IPS-18c (cell line): ENCODE measurements at regions not wholly inside any gene's neighbourhood (a gene's known extent, or its start where the extent isn't known, plus 50 kb on each side); places are given as distances from the start of the nearest gene placed in this dataset.
"Not testable (repeated sequence)": the region's sequence is repeated elsewhere in the genome, so short reads cannot be mapped to it uniquely, and the experiment has no call there.

Source experiments
- H3K4me3 ChIP-seq: 2 replicates; pipeline ENCODE4 v1.7.0; 2013; ENCODE audit warnings: low read depth, mild to moderate bottlenecking, low read length, moderate library complexity; ENCODE audit not compliant: insufficient read depth
- H3K9me3 ChIP-seq: one replicate; pipeline ENCODE4 v1.6.1; 2013; ENCODE audit warnings: mild to moderate bottlenecking, low read length, moderate library complexity; ENCODE audit not compliant: control insufficient read depth, insufficient read depth

GRCh38 chr7:142645777-142646176 lies 103.5 kb upstream of the PRSS1 start:
- H3K4me3 ChIP-seq: no peak overlapping the region
- no peaks in the 10 kb centered on the region for H3K9me3 ChIP-seq

GRCh38 chr7:142642316-142642715 lies 107.0 kb upstream of the PRSS1 start:
- Histone ChIP-seq H3K4me3 (no peak overlapping the region), H3K9me3 (no peaks in the 10 kb centered on the region)

DNA sequence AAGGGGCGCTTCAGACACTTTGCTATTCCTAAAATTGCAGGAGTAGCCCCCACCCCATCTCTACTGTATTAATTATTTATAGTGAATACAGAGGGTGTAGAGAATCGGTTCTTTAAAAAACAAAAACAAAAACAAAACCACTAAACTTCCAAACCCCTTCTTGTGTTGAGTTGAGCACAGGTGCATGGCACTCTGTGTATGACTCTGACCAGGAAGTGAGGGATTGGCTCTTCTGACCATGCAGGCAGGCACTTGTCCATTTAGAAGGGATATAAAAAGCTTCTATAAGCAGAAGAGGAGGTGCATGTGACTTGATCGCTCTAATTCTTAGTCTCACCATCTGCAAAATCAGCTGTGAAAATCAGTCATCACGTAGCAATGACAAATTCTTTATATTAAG lies 108.0 kb upstream of the PRSS1 start:
- not testable (repeated sequence) for H3K4me3 ChIP-seq, H3K9me3 ChIP-seq

DNA sequence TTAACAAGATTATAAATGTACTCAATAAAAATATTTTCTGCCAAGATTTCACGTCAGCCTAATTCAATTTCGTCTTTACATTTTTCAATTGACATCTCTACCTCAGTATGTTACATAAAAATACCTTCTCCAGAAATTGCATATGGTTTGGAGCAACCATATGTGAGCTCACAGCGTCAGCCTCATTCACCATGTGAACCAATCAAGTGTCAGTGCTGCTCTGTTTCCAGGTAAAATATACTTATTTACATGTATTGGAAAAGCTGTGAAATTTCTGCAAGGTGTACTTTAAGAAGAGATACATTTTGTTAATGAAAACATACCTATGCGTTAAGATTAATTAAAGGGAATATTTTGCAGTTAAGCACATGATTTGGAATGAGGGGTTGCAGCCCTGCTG lies 110.7 kb upstream of the PRSS1 start:
- no peak overlapping the region for H3K4me3 ChIP-seq
- H3K9me3 ChIP-seq: no peaks in the 10 kb centered on the region

GRCh38 chr7:142637240-142637639 lies 112.0 kb upstream of the PRSS1 start:
- no peaks in the 10 kb centered on the region for H3K9me3 ChIP-seq

DNA sequence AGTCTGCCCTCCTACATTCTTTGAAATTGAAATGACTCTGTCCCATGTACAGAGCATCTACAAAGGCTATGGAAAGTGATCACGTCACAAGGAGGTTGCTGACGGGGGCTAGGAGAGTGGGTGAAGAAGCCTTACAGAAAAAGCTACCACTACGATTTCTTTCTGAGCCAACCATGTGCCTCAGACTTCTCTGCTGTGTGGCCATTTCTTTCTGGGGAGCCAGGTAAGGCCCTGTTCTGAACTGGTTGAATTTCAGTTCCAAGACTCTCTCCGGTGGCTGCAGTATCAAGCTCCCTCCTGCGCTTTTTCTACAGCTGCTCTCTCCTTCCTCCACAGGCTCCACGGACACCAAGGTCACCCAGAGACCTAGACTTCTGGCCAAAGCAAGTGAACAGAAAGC lies 112.5 kb upstream of the PRSS1 start:
- no peak overlapping the region for H3K4me3 ChIP-seq
- H3K9me3 ChIP-seq: no peaks in the 10 kb centered on the region

More at GRCh38 chr7:142637240-142637639, 112.0 kb upstream of the PRSS1 start:
- H3K4me3 ChIP-seq: no peak overlapping the region

DNA sequence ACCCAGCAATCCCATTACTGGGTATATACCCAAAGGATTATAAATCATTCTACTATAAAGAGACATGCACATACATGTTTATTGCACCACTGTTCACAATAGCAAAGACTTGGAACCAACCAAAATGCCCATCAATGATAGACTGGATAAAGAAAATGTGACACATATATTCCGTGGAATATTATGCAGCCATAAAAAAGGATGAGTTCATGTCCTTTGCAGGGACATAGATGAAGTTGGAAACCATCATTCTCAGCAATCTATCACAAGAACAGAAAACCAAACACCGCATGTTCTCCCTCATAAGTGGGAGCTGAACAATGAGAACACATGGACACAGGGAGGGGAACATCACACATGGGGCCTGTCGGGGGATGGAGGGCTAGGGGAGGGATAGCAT lies 113.2 kb upstream of the PRSS1 start:
- not testable (repeated sequence) for H3K4me3 ChIP-seq, H3K9me3 ChIP-seq

GRCh38 chr7:142632271-142633134 lies 116.8 kb upstream of the PRSS1 start:
- Histone ChIP-seq H3K9me3 (no peaks in the 10 kb centered on the region), H3K4me3 (no peak overlapping the region)

GRCh38 chr7:142629588-142630260 lies 119.5 kb upstream of the PRSS1 start:
- H3K4me3 ChIP-seq: no peak overlapping the region
- no peaks in the 10 kb centered on the region for H3K9me3 ChIP-seq

- no peak overlapping the region for H3K4me3 ChIP-seq
- no peaks in the 10 kb centered on the region for H3K9me3 ChIP-seq
These were observed 120.3 kb upstream of the PRSS1 start for GRCh38 chr7:142628945-142629344.

GRCh38 chr7:142627223-142627622 lies 122.0 kb upstream of the PRSS1 start:
- not testable (repeated sequence) for H3K4me3 ChIP-seq, H3K9me3 ChIP-seq

DNA sequence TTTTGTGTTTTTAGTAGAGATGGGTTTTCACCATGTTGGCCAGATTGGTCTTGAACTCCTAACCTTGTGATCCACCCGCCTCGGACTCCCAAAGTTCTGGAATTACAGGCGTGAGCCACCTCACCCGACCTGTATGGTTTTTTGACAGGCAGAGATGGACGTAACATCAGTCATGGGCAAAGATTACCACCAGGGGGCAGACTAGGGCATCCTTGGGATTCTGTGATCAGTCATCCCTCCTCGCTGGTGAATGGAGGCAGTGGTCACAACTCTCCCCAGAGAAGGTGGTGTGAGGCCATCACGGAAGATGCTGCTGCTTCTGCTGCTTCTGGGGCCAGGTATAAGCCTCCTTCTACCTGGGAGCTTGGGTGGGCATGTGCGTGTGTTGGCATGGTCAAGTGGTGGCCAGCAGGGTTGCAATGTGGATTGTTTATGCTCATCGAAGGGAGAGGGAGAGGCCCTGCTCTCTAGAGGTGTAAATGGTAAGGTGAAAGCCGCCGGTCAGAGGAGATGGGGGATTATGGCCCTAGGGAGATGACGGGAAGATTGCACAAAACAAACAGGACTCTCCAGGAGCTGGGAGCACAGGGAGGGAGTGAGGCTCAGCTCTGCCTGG lies 122.7 kb upstream of the PRSS1 start:
- Histone ChIP-seq H3K4me3 (no peak overlapping the region), H3K9me3 (no peaks in the 10 kb centered on the region)

DNA sequence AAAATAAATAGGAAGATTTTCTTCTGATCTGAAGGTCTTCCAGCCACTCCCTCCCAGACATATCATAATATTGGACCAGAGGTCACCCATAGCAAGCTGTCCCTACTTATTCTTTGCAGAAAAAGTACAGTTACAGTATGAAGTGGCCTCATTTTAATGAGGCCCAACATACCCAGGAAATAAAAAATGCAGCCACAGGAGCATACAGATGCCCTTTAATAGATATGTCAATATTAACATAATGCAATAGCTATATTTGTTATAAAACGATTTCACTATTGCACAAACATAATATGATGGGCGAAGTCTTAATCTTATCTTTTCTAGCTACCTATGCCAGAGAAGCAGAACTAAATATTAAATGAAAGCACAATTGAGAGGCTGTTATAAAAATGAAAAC lies 124.1 kb upstream of the PRSS1 start:
- H3K9me3 ChIP-seq: not testable (repeated sequence)

DNA sequence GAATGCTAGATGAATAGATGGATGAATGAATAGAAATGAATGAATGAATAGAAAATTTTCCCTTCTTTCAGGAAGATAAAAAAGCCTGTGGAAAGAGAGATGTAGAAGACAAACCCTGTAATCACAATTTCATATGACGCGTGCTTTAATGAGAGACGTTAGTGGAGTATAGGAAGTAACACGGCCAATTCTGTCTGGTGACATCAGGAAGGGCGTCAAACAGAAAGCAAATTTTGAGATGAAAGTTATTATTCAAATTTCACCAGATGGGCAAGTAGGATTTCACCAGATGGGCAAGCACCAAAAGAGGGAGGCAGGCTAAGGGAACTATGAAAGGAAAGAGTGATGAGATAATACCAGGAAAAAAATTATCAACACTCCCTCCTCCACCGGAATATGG lies 128.9 kb upstream of the PRSS1 start:
- no peak overlapping the region for H3K4me3 ChIP-seq
- no peaks in the 10 kb centered on the region for H3K9me3 ChIP-seq

More for the DNA sequence above, 124.1 kb upstream of the PRSS1 start:
- not testable (repeated sequence) for H3K4me3 ChIP-seq

- Histone ChIP-seq H3K4me3 (no peak overlapping the region), H3K9me3 (no peaks in the 10 kb centered on the region)
These were observed 130.5 kb upstream of the PRSS1 start for GRCh38 chr7:142618655-142619351.

DNA sequence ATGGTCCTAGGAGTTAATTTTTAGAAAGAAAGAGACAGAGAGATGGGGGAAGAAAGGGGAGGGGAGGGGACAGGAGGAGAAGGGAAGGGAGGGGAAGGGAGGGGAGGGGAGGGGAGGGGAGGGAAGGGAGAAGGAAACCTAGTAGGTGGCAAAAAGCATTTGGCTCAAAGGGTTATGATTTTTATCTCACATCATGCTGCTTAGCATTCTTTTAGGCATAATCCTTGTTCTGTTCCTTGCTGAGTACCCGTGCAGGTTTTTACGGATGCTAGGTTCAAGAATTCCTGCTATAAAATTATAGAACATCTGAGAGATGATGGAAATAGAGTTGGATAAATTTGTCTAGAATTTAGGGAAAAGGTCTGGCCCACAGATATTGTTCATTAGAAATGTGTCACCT lies 132.4 kb upstream of the PRSS1 start:
- Histone ChIP-seq H3K9me3 (no peaks in the 10 kb centered on the region), H3K4me3 (no peak overlapping the region)

- H3K4me3 ChIP-seq: no peak overlapping the region
- no peaks in the 10 kb centered on the region for H3K9me3 ChIP-seq
These were observed 133.1 kb upstream of the PRSS1 start for GRCh38 chr7:142616121-142616643.
